Panc1 (cell line): ENCODE measurements at regions not wholly inside any gene's neighbourhood (a gene's known extent, or its start where the extent isn't known, plus 50 kb on each side); places are given as distances from the start of the nearest gene placed in this dataset.

Experiments
- ATAC-seq: fragments of 200-7000 bp; cut with Tn5 transposase; 2 replicates; pipeline ENCODE4 v1.9.1; 2020; ENCODE audit warnings: mild to moderate bottlenecking, moderate library complexity
- BruUV-seq: library from RNA; stranded (reverse); fragments of 400-500 nt; replicated peaks from 2 replicates; lab custom pipeline; 2021; lab: Mats Ljungman, UMichigan
- CTCF ChIA-PET: fragments of 300-600 bp; sonication (Branson Sonifier 250); formaldehyde crosslinking; loops from one replicate; lab custom pipeline; 2022; ENCODE audit warnings: antibody characterized with exemption; lab: Charles Lee
- POLR2A ChIA-PET: fragments of 300-600 bp; sonication (Branson Sonifier 250); formaldehyde crosslinking; loops from one replicate; lab custom pipeline; 2022; ENCODE audit warnings: antibody characterized with exemption; lab: Charles Lee
- DNase-seq: peaks from one replicate; pipeline ENCODE4 v3.0.0-alpha.2; 2010; ENCODE audit warnings: low read depth, low spot score
- H3K27ac ChIP-seq: 2 replicates; pipeline ENCODE4 v1.5.1; 2011; ENCODE audit warnings: mild to moderate bottlenecking, low read length, inconsistent platforms
- H3K27me3 ChIP-seq: fragments of 200-500 bp; sonication (Bioruptor generic); 2 replicates; pipeline ENCODE4 v1.6.0; 2014; ENCODE audit warnings: low read length, inconsistent platforms; ENCODE audit not compliant: control insufficient read depth, insufficient read depth
- H3K36me3 ChIP-seq: fragments of 200-500 bp; sonication (Bioruptor generic); 2 replicates; pipeline ENCODE4 v1.5.1; 2014; ENCODE audit warnings: inconsistent platforms, mild to moderate bottlenecking, low read length, moderate library complexity; ENCODE audit not compliant: control insufficient read depth, insufficient read depth
- H3K4me1 ChIP-seq: 2 replicates; pipeline ENCODE4 v1.5.1; 2011; ENCODE audit warnings: inconsistent platforms, mild to moderate bottlenecking, low read length, moderate library complexity; ENCODE audit not compliant: control insufficient read depth, insufficient read depth
- H3K4me3 ChIP-seq, 2 experiments: 2 replicates each; pipeline ENCODE4 v1.5.1; 2011 to 2012; ENCODE audit warnings: low read depth in 2 of 2, low read length in 2 of 2, mild to moderate bottlenecking in 2 of 2, inconsistent platforms in 1 of 2, moderate library complexity in 1 of 2
- H3K9me3 ChIP-seq: fragments of 200-500 bp; sonication (Bioruptor generic); 2 replicates; pipeline ENCODE4 v1.5.1; 2014; ENCODE audit warnings: low read depth, mild to moderate bottlenecking, inconsistent platforms, low read length, moderate library complexity; ENCODE audit not compliant: control insufficient read depth, insufficient read depth
- CTCF ChIP-seq: fragments of 450-650 bp; IDR thresholded peaks from 2 replicates; pipeline ENCODE4 v1.5.1; 2017; ENCODE audit warnings: mild to moderate bottlenecking
- POLR2AphosphoS5 ChIP-seq: IDR thresholded peaks from 2 replicates; pipeline ENCODE4 v1.6.1; 2012; ENCODE audit warnings: mild to moderate bottlenecking, low read depth, low read length, moderate library complexity
- REST ChIP-seq, 2 experiments: IDR thresholded peaks; 2 replicates each; pipeline ENCODE4 v1.6.1; 2011 to 2012; ENCODE audit warnings: low read depth in 2 of 2, control low read depth in 1 of 2, low read length in 1 of 2, mild to moderate bottlenecking in 1 of 2, moderate library complexity in 1 of 2; ENCODE audit not compliant: insufficient read depth in 1 of 2
- SIN3A ChIP-seq: IDR thresholded peaks from 2 replicates; pipeline ENCODE4 v1.6.1; 2012; ENCODE audit warnings: low read depth, mild to moderate bottlenecking, low read length, moderate library complexity, borderline replicate concordance; ENCODE audit not compliant: insufficient read depth
- TCF7L2 ChIP-seq: IDR thresholded peaks from 2 replicates; pipeline ENCODE4 v1.6.1; 2011; ENCODE audit warnings: mild to moderate bottlenecking, low read depth, low read length, inconsistent platforms
- in situ Hi-C: cut with HindIII; loops from 2 replicates; pipeline ENCODE4 v1.10.0; 2016; ENCODE audit warnings: low sequenced_read_pairs, low pct_unique_long_range_greater_than_20kb
- intact Hi-C: fragments of 100-400 bp; cut with micrococcal nuclease; formaldehyde crosslinking; loops from one replicate; pipeline ENCODE4 v1.10.0; 2022; ENCODE audit not compliant: unreplicated experiment

GRCh38 chr13:90757127-90757680 is 590.3 kb upstream of the MIR17HG start:
- no peak for TF ChIP-seq POLR2AphosphoS5
- TF ChIP-seq SIN3A, result no peak
- no peak overlapping the region for H3K4me3 ChIP-seq
- in situ Hi-C loops (no loop called here), intact Hi-C loops (no loop called here)
- no peaks in the 10 kb centered on the region for H3K9me3 ChIP-seq
- no peaks in the 10 kb centered on the region for H3K36me3 ChIP-seq
- no peak for ATAC-seq
- H3K27me3 ChIP-seq, result no peaks in the 10 kb centered on the region
- H3K27ac ChIP-seq, result no peak overlapping the region
- ChIA-PET CTCF (no interaction called here), POLR2A (no interaction called here)
- no peak for DNase-seq
- H3K4me1 ChIP-seq, result no peaks in the 10 kb centered on the region
- BruUV-seq, result no TSS peak

- H3K9me3 ChIP-seq, result no peaks in the 10 kb centered on the region
- BruUV-seq, result no TSS peak
- CTCF ChIA-PET, result no interaction called here
- H3K27me3 ChIP-seq, result no peaks in the 10 kb centered on the region
- in situ Hi-C loops (no loop called here), intact Hi-C loops (no loop called here)
- TF ChIP-seq POLR2AphosphoS5 (no peak), REST (IDR thresholded peaks at IDR 0.05; ENCODE audit: insufficient read depth in 1 of 2, low read depth in 2 of 2, low read length in 1 of 2) (no peak), CTCF (no peak), TCF7L2 (no peak), SIN3A (no peak)
- H3K4me3 ChIP-seq, result no peak overlapping the region
- POLR2A ChIA-PET, result no interaction called here
- no peak overlapping the region for H3K27ac ChIP-seq
- H3K4me1 ChIP-seq, result no peaks in the 10 kb centered on the region
- DNase-seq (no peak), ATAC-seq (no peak)
- no peaks in the 10 kb centered on the region for H3K36me3 ChIP-seq
These were observed 586.8 kb upstream of the MIR17HG start for GRCh38 chr13:90760639-90761038.

- no peaks in the 10 kb centered on the region for H3K27me3 ChIP-seq
- H3K9me3 ChIP-seq, result no peaks in the 10 kb centered on the region
- DNase-seq (no peak), ATAC-seq (no peak)
- POLR2A ChIA-PET, result no interaction called here
- in situ Hi-C loops (no loop called here), intact Hi-C loops (no loop called here)
- no peak overlapping the region for H3K27ac ChIP-seq
- no peaks in the 10 kb centered on the region for H3K4me1 ChIP-seq
- H3K36me3 ChIP-seq, result no peaks in the 10 kb centered on the region
- H3K4me3 ChIP-seq, result no peak overlapping the region
- CTCF ChIA-PET, result no interaction called here
- no peak for TF ChIP-seq REST (IDR thresholded peaks at IDR 0.05; ENCODE audit: insufficient read depth in 1 of 2, low read depth in 2 of 2, low read length in 1 of 2)
- no peak for TF ChIP-seq CTCF
- TF ChIP-seq POLR2AphosphoS5, result no peak
- no peak for TF ChIP-seq TCF7L2
- no TSS peak for BruUV-seq
These were observed 583.9 kb upstream of the MIR17HG start for GRCh38 chr13:90763476-90764150.
